ENCODE measurements at regions not wholly inside any gene's neighbourhood (a gene's known extent, or its start where the extent isn't known, plus 50 kb on each side); places are given as distances from the start of the nearest gene placed in this dataset.

DNA sequence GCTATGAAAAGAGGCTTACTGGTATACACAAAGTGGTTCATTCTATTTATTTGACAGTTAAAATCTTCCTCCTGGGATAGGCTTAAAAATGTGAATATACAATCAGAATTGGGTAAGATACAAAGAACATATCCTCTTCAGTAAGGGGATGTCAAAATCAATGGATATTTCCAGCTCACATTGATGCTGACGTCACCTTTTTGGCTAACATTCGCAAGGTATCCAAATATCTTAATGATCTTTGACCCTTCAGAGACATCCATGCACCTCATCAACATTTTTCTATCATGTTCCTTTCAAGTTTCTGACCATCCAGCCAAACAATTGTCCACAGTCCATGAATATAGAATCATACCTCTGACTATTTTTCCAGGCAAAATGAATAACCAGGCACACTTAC, 697.3 kb downstream of the NR2F2 start:
- no peak for TF ChIP-seq POLR2A (conservative IDR thresholded peaks at IDR 0.05)
- TF ChIP-seq, protein P1, sequence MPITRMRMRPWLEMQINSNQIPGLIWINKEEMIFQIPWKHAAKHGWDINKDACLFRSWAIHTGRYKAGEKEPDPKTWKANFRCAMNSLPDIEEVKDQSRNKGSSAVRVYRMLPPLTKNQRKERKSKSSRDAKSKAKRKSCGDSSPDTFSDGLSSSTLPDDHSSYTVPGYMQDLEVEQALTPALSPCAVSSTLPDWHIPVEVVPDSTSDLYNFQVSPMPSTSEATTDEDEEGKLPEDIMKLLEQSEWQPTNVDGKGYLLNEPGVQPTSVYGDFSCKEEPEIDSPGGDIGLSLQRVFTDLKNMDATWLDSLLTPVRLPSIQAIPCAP (CRISPR knock-in tag; IDR thresholded peaks at IDR 0.05; ENCODE audit: borderline replicate concordance) = no peak
- no peak for TF ChIP-seq MTF1 (CRISPR knock-in tag; IDR thresholded peaks at IDR 0.05; ENCODE audit: borderline replicate concordance)
- TF ChIP-seq POLR2AphosphoS2 (IDR thresholded peaks at IDR 0.05; ENCODE audit: low read length) = no peak
- no peak for TF ChIP-seq EZH2 (IDR thresholded peaks at IDR 0.05; ENCODE audit: borderline replicate concordance, low read depth, low read length)
- no peak for TF ChIP-seq JUNB (CRISPR knock-in tag; conservative IDR thresholded peaks at IDR 0.05)
- TF ChIP-seq NFE2 (IDR thresholded peaks at IDR 0.05; ENCODE audit: low read depth) = no peak
- no peak for TF ChIP-seq GTF3C2 (IDR thresholded peaks at IDR 0.05; ENCODE audit: borderline replicate concordance, extremely low read depth, insufficient read length)
- no peak for TF ChIP-seq ZNF121 (CRISPR knock-in tag; conservative IDR thresholded peaks at IDR 0.05)
- TF ChIP-seq CTCF (IDR thresholded peaks at IDR 0.05 in 2 of 3, conservative IDR thresholded peaks at IDR 0.05 in 1 of 3; ENCODE audit: insufficient read depth in 2 of 3, low read depth in 1 of 3, low read length in 3 of 3) = no peak
- no peak for TF ChIP-seq ILK (tag; IDR thresholded peaks at IDR 0.05; ENCODE audit: borderline replicate concordance, low read depth)
- no peak for TF ChIP-seq FOSL1 (tag; conservative IDR thresholded peaks at IDR 0.05)

Measured in K562 (cell line).